Right renal cortex interstitium (tissue), 3 donors: ENCODE measurements at regions not wholly inside any gene's neighbourhood (a gene's known extent, or its start where the extent isn't known, plus 50 kb on each side); places are given as distances from the start of the nearest gene placed in this dataset.

Experiments
- DNase-seq, 3 donors: peaks; one replicate each; pipeline ENCODE4 v3.0.0-alpha.2; 2013; ENCODE audit warnings: low read depth in 3 of 3, low spot score in 2 of 3

GRCh38 chr5:26681861-26682260 lies 356.5 kb downstream of the CDH9 start:
- DNase-seq = no peak

DNA sequence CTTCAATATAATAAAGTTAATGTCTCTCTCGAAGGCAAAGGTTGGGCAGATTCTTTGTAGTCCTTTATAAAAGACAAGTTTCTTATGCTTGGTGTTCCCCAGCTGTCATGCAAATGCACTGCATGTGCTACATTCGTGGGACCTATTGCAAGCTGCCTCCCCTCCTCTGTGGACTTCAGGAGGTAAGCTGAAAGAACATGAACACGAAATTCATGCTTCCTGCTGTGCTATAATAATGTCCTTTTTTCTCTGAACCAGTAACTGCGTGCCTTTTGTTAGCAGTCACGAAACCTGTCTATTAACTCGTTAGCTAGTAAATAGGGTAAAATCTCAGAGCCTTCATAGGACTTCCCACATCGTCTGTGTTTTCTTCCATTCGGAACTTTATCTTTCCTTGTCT lies 363.5 kb downstream of the CDH9 start:
- DNase-seq = no peak

DNA sequence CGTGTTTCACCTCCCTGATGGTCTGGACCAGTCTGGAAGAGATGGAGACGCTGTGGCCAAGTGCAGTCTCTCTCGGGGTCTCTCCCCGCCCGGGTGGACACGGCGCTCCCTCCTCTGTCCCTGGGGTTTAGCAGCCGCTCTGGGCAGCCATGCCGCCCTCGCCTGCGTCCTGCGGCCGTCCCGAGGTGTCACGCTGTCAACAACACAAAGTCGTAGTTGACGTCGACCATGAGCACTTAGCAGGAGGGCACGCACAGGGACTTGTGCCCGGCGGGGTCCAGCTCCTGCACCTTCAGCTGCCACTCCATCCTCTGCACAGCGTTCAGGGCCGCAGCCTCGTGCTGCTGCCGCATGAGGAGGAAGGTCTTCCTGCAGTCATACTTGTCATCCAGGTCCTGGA lies 368.9 kb downstream of the CDH9 start:
- no peak for DNase-seq

GRCh38 chr5:26669031-26669430 lies 369.4 kb downstream of the CDH9 start:
- no peak for DNase-seq

DNA sequence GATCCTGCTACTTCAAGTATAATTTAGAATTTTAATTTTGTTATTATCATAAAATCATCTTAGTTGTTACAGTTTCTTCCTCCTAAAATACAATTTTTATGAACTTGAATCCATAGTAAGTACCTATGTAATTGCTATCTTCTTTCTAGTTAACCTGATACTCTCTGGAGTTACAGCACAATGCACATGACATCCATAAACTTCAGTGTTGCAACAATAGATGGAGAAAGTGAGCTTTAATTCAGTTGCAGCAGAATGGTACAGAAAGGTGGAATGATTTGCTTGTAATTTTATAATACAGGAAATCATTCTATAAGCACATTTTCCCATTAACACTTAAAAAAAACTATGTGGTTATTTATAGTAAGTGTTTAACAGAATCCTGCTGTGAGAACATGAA lies 372.0 kb downstream of the CDH9 start:
- no peak for DNase-seq

DNA sequence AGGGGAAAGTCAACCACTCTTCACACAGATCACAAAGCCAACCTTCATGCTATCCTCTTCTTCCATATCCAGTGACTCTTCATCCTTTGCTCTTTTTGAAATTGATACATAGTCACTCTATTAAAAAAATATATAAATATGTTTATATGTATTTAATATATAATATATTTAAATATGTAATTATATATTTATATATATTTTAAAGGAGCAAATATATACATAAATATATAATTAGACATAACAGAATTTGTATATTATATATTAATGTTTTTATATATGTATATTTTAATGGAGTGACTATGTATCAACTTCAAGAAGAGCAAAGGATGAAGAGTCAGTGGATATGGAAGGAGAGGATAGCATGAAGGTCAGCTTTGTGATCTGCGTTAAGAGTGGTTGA lies 374.9 kb downstream of the CDH9 start:
- no peak for DNase-seq

GRCh38 chr5:26662806-26663360 lies 375.5 kb downstream of the CDH9 start:
- no peak for DNase-seq

- DNase-seq = no peak
Observed at GRCh38 chr5:26660116-26660515, 378.3 kb downstream of the CDH9 start.

DNA sequence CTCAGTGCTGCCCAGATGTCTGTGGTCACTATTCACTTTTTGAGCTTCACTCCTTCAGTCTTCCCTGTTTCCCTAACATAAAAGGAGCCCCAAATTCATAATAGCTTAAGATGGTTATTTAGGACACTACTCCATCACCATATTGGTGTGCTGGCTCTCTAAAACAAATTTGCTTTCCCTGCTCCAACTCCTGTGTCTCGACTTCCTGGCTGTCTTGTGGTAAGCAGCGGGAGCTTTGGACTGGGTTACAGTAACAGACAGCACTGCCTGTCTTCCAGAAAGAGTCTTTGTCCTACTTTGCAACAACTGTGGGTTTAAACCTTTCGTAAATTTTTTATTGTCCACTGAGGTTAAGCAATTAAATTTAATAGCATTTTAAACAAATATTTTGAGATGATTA lies 389.4 kb downstream of the CDH9 start:
- no peak for DNase-seq

DNA sequence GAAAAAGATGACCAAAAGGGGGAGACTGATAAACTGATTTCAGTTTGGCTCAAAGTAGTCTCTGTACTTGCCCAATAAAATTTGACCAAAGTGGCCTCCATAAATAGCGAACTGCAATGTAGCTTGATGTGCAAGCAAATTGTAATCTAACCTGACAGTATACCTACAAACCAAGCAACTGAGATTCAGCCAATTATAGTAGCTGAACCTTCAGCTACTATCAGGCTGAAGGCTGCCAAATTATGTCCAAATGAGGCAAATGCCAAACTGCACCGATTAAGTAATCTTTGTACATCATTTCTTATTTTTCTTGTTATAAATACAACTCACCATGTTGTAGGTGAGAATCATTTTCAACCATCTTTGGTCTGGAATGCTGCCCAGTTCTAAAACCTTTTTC lies 390.6 kb downstream of the CDH9 start:
- no peak for DNase-seq

DNA sequence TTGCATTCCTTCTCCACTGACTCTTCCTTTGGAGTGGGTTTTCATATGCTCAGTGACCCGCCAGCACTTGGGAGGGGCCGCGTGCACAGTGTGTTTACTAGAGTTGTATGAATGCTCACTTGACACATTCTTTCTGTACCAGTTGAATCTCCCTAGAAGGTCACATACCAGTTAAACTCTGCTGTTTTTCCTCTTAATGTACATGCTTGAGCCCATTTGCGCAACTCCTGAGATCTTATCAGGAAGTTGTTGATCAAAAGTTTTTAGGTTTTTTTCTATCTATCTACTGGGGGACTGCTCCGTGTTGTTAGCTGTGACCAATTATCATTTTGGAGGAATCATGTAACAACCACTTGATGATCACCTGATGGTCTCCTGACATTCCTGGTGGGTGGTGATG lies 392.7 kb downstream of the CDH9 start:
- no peak for DNase-seq

GRCh38 chr5:26641492-26641891 lies 396.9 kb downstream of the CDH9 start:
- DNase-seq = no peak

DNA sequence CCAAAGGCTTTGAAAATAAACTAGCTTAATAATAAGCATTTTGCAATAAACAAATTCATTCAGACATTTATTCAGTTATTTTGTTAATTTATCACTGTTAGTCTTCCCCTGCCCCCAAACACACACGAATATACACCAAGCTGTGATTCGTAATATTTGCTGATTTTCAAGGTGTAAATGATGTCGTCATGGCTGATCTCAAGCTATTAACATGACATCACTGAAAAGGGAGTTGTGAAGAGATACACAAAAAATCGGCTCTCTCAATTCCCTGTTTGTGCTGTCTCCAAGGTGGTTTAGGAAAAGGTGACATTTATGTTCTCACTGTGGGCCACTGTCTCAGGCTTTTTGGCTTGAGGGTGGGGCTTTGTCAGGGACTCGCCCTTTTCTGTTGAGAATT lies 413.3 kb downstream of the CDH9 start:
- DNase-seq = no peak

- DNase-seq = no peak
Observed at GRCh38 chr5:26622947-26623346, 415.4 kb downstream of the CDH9 start.

- DNase-seq = no peak
Observed at GRCh38 chr5:26610577-26610976, 427.8 kb downstream of the CDH9 start.

DNA sequence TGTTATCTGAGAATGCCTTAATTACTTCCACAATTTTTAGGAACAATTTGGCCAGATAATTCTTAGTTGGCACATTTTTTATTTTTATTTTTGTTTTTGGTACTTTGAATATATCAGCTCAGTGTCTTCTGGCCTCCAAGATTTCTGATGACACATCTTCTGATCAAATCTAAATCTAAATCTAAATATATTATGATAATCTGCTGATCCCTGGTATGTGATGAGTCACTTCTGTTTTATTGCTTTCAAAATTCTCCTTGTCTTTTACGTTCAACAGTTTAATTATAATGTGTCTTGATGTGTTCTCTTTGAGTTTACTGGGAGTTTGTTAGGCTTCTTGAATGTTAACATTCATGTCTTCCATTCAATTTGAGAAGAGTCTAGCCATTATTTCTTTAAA lies 436.8 kb downstream of the CDH9 start:
- DNase-seq = no peak

DNA sequence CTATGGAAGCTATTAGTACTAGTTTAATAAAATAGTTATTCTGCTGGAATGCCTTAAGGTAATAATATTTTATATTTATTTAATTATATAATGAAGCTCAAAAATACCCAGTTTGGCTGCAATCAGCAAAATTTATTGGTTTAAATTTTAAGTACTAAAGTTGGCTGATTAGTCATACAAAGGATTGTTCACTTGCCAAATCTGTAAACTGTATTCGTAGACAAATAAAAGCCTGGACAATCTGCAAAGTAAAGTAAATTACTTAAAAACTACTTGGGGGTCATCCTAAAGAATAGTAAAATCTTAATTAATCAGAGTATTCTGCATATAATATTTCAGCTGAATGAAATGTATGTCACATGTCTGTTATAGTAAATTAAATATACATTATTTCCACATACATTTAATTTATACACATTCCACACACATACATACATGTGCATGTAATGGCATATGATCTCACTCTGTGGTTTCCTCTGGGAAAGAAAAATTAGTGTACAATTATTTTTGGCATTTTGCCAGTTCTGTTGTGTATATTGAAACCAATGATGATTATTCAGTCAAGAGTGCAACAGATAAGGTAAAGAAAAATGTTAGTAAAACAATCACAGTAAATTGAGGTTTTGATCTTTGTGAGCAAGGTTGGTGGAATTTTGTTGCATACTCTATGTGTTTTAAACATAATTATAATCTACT lies 455.9 kb downstream of the CDH9 start:
- no peak for DNase-seq

GRCh38 chr5:26579712-26580111 lies 458.7 kb downstream of the CDH9 start:
- DNase-seq = no peak

DNA sequence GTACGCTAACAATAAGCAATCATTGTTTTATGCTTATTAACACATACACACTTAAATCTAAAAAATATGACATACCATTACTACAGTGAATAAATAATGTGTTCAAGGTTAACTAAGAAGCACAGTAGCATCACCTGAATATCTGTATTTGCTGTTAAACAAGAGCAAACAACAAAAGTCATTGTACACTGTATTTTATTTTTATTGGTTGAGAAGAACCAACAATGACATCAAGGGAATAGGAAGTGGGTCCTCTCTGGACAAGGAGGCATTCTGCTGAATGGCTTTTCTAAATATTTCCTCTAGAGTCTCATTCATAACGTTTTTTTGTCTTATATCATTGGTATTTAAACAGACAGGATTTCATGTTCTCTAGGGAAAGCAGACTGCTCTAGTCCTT lies 460.4 kb downstream of the CDH9 start:
- DNase-seq = no peak

DNA sequence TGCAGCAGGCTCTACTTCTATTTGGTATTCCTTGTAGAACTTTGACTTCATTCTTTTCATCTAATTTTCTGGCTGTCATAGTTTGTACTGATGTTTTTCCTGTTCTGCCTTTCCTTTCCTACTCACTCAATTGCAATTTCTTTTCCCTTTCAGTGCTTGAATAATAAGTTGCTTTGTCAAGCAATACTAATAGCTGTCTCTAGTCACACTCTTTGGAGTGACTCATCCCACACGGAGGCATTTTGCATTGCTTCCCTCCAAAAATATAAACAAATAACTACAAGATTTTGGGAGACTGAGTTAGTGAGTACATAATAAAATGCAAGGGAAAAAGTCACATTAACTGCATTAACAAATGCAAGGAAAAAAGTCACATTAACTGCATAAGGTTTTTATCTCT lies 465.9 kb downstream of the CDH9 start:
- no peak for DNase-seq

- no peak for DNase-seq
Observed at GRCh38 chr5:26569929-26570258, 468.5 kb downstream of the CDH9 start.

- no peak for DNase-seq
Observed at GRCh38 chr5:26569241-26569928, 469.0 kb downstream of the CDH9 start.

- DNase-seq = no peak
Observed at GRCh38 chr5:26568316-26568715, 470.1 kb downstream of the CDH9 start.
